HCT116 (cell line): ENCODE measurements at regions not wholly inside any gene's neighbourhood (a gene's known extent, or its start where the extent isn't known, plus 50 kb on each side); places are given as distances from the start of the nearest gene placed in this dataset.

Experiments
- ATAC-seq: fragments of 200-7000 bp; cut with Tn5 transposase; 2 replicates; pipeline ENCODE4 v1.9.1; 2020; ENCODE audit warnings: mild to moderate bottlenecking, moderate library complexity
- BruUV-seq: library from RNA; stranded (reverse); fragments of 400-500 nt; replicated peaks from 2 replicates; lab custom pipeline; 2021; lab: Mats Ljungman, UMichigan
- CTCF ChIA-PET: fragments of 300-600 bp; sonication (Branson Sonifier 250); formaldehyde crosslinking; loops from one replicate; lab custom pipeline; 2021; ENCODE audit warnings: antibody characterized with exemption; lab: Charles Lee
- POLR2A ChIA-PET: fragments of 300-600, 350-600 bp; sonication (Branson Sonifier 250); formaldehyde crosslinking; loops from one replicate; lab custom pipeline; 2021; ENCODE audit warnings: antibody characterized with exemption; lab: Charles Lee
- RAD21 ChIA-PET, 2 experiments: fragments of 300-600 bp; sonication (Branson Sonifier 250); formaldehyde crosslinking; loops; one replicate each; lab custom pipeline; 2023; ENCODE audit warnings: low total read pairs in 2 of 2; ENCODE audit not compliant: uncharacterized antibody in 2 of 2, unreplicated experiment in 2 of 2, low non-redundant PET in 1 of 2; lab: Charles Lee
- DNase-seq: peaks from one replicate; pipeline ENCODE4 v3.0.0-alpha.2; 2010; ENCODE audit warnings: low read depth, low spot score
- H2AFZ ChIP-seq: fragments of 200-600 bp; shearing (Covaris generic), sonication (generic); 2 replicates; pipeline ENCODE4 v1.6.1; 2017; ENCODE audit warnings: low read depth, mixed run types, mixed read lengths, antibody characterized with exemption, low read length; ENCODE audit not compliant: poor library complexity, severe bottlenecking
- H3K27ac ChIP-seq: 2 replicates; pipeline ENCODE4 v1.5.1; 2012; ENCODE audit warnings: low read depth, low read length
- H3K27me3 ChIP-seq: fragments of 200-600 bp; sonication (generic); 2 replicates; pipeline ENCODE4 v1.6.1; 2016; ENCODE audit warnings: mixed run types, low read length, mixed read lengths; ENCODE audit not compliant: insufficient read depth
- H3K36me3 ChIP-seq, 2 experiments: fragments of 200-500 bp in 1 of 2; fragments of 200-600 bp in 1 of 2; sonication (Bioruptor generic) in 1 of 2; sonication (generic) in 1 of 2; 2 replicates each; pipeline versions ENCODE4 v1.5.1 to v1.6.1; 2014 to 2016; ENCODE audit warnings: low read length in 2 of 2, inconsistent platforms in 1 of 2, mixed read lengths in 1 of 2, mixed run types in 1 of 2; ENCODE audit not compliant: insufficient read depth in 2 of 2, control insufficient read depth in 1 of 2
- H3K4me1 ChIP-seq, 2 experiments: fragments of 200-600 bp in 1 of 2; sonication (generic) in 1 of 2; 2 replicates each; pipeline versions ENCODE4 v1.5.1 to v1.6.1; 2012 to 2017; ENCODE audit warnings: low read length in 2 of 2, inconsistent platforms in 1 of 2, mild to moderate bottlenecking in 1 of 2, mixed read lengths in 1 of 2, mixed run types in 1 of 2, moderate library complexity in 1 of 2; ENCODE audit not compliant: insufficient read depth in 2 of 2, control insufficient read depth in 1 of 2
- H3K4me2 ChIP-seq: fragments of 200-600 bp; sonication (generic); 2 replicates; pipeline ENCODE4 v1.6.1; 2017; ENCODE audit warnings: mixed run types, low read length, mixed read lengths
- H3K4me3 ChIP-seq, 2 experiments: fragments of 200-600 bp in 1 of 2; sonication (generic) in 1 of 2; replicated peaks in 1 of 2; 2 replicates each; pipeline ENCODE4 v1.5.1; 2011 to 2016; ENCODE audit warnings: low read length in 2 of 2, control low read depth in 1 of 2, low read depth in 1 of 2, mild to moderate bottlenecking in 1 of 2, mixed read lengths in 1 of 2, mixed run types in 1 of 2
- H3K79me2 ChIP-seq: fragments of 200-600 bp; sonication (generic); 2 replicates; pipeline ENCODE4 v1.6.1; 2017; ENCODE audit warnings: mild to moderate bottlenecking, mixed run types, low read length, moderate library complexity, mixed read lengths; ENCODE audit not compliant: insufficient read depth
- H3K9ac ChIP-seq: fragments of 200-600 bp; sonication (generic); 2 replicates; pipeline ENCODE4 v1.6.1; 2016; ENCODE audit warnings: low read length, mixed read lengths
- H3K9me2 ChIP-seq: fragments of 200-600 bp; sonication (generic), shearing (Covaris generic); 2 replicates; pipeline ENCODE4 v1.6.1; 2017; ENCODE audit warnings: mixed run types, mild to moderate bottlenecking, moderate library complexity; ENCODE audit not compliant: insufficient read depth
- H3K9me3 ChIP-seq, 2 experiments: fragments of 200-500 bp in 1 of 2; fragments of 200-600 bp in 1 of 2; sonication (Bioruptor generic) in 1 of 2; sonication (generic) in 1 of 2; 2 replicates each; pipeline ENCODE4 v1.6.1; 2014 to 2017; ENCODE audit warnings: low read length in 2 of 2, mixed read lengths in 2 of 2, inconsistent platforms in 1 of 2, low read depth in 1 of 2, mild to moderate bottlenecking in 1 of 2, mixed run types in 1 of 2, moderate library complexity in 1 of 2; ENCODE audit not compliant: control insufficient read depth in 1 of 2, insufficient read depth in 1 of 2
- H4K20me1 ChIP-seq: fragments of 200-600 bp; sonication (generic), shearing (Covaris generic); 2 replicates; pipeline ENCODE4 v1.6.1; 2017; ENCODE audit warnings: mixed run types, mild to moderate bottlenecking, moderate library complexity; ENCODE audit not compliant: insufficient read depth
- CBX3 ChIP-seq: IDR thresholded peaks from 2 replicates; pipeline ENCODE4 v1.6.1; 2012; ENCODE audit warnings: low read depth
- CEBPB ChIP-seq: IDR thresholded peaks from 2 replicates; pipeline ENCODE4 v1.6.1; 2012; ENCODE audit warnings: low read depth
- EGR1 ChIP-seq: IDR thresholded peaks from 2 replicates; pipeline ENCODE4 v1.6.1; 2012; ENCODE audit warnings: low read depth
- ELF1 ChIP-seq: IDR thresholded peaks from 2 replicates; pipeline ENCODE4 v1.6.1; 2012; ENCODE audit warnings: low read depth, borderline replicate concordance
- FOSL1 ChIP-seq: IDR thresholded peaks from 2 replicates; pipeline ENCODE4 v1.6.1; 2012; ENCODE audit warnings: low read depth
- POLR2A ChIP-seq: IDR thresholded peaks from 2 replicates; pipeline ENCODE4 v1.7.0; 2011; ENCODE audit warnings: borderline replicate concordance; ENCODE audit not compliant: insufficient read depth, insufficient read length; ENCODE audit errors: extremely low read depth
- RAD21 ChIP-seq: IDR thresholded peaks from 2 replicates; pipeline ENCODE4 v1.6.1; 2012; ENCODE audit warnings: low read depth, mild to moderate bottlenecking
- SIN3A ChIP-seq: IDR thresholded peaks from 2 replicates; pipeline ENCODE4 v1.6.1; 2012; ENCODE audit warnings: low read depth
- SP1 ChIP-seq: IDR thresholded peaks from 2 replicates; pipeline ENCODE4 v1.6.1; 2012; ENCODE audit warnings: low read depth
- TCF7L2 ChIP-seq: IDR thresholded peaks from 2 replicates; pipeline ENCODE4 v1.7.0; 2011; ENCODE audit warnings: borderline replicate concordance, inconsistent platforms; ENCODE audit not compliant: insufficient read depth, insufficient read length; ENCODE audit errors: extremely low read depth
- YY1 ChIP-seq: IDR thresholded peaks from 2 replicates; pipeline ENCODE4 v1.6.1; 2011; ENCODE audit warnings: low read length, low read depth, moderate library complexity, mild to moderate bottlenecking; ENCODE audit not compliant: insufficient replicate concordance; ENCODE audit errors: extremely low read depth
- ZFX ChIP-seq: fragments of 450-650 bp; IDR thresholded peaks from 2 replicates; pipeline ENCODE4 v1.6.1; 2017
- ZNF274 ChIP-seq: fragments of 200-500 bp; sonication (Bioruptor generic); IDR thresholded peaks from 2 replicates; pipeline ENCODE4 v1.6.1; 2014; ENCODE audit warnings: mild to moderate bottlenecking, low read depth, low read length, inconsistent platforms
- intact Hi-C: fragments of 100-400 bp; cut with micrococcal nuclease; formaldehyde crosslinking; loops from 2 replicates; pipeline ENCODE4 v1.10.0; 2022
- TF ChIP-seq, protein P1 (sequence below), 3 experiments: fragments of 200-600 bp in 1 of 3; sonication (generic) in 1 of 3; IDR thresholded peaks in 2 of 3; conservative IDR thresholded peaks in 1 of 3; 2 replicates each; pipeline ENCODE4 v1.5.1; 2012 to 2017; ENCODE audit warnings: low read depth in 2 of 3, low read length in 2 of 3, antibody characterized with exemption in 1 of 3, borderline replicate concordance in 1 of 3, control low read depth in 1 of 3, mild to moderate bottlenecking in 1 of 3, mixed read lengths in 1 of 3, mixed run types in 1 of 3, moderate library complexity in 1 of 3; ENCODE audit not compliant: insufficient read depth in 1 of 3

DNA sequence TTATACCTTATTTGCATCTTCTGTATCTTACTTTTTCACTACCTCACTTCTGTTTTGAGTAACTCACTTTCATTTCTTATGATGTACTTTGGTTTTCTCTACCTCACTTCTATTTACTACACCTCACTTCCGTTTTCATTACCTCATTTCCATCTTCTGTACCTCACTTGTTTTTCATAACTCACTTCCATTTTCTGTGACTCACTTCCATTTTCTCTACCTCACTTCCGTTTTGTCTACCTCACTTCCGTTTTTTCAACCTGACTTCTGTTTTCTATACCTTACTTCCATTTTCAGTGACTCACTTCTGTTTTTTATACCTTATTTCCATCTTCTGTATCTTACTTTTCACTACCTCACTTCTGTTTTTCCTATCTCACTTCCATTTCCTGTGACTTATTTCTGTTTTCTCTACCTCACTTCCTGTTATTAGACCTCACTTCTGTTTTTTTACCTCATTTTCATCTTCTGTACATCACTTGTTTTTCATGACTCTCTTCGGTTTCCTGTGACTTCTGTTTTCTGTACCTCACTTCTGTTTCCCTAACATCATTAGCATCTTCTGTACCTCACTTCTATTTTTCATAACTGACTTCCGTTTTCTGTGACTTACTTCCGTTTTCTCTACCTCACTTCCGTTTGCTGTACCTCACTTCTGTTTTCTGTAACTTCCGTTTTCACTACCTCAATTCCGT lies 493.1 kb upstream of the AKR1E2 start:
- Histone ChIP-seq H3K27me3 (no peaks in the 10 kb centered on the region), H3K4me1 (peaks cover 0 to 10% of the 10 kb centered on the region in 2 experiments; a peak in 2 of 4 replicates), H3K9ac (no peak overlapping the region), H3K4me3 (no peak overlapping the region), H3K9me2 (no peaks in the 10 kb centered on the region), H3K36me3 (no peaks in the 10 kb centered on the region), H3K79me2 (no peaks in the 10 kb centered on the region), H3K27ac (no peak overlapping the region), H2AFZ (no peak overlapping the region), H3K9me3 (no peaks in the 10 kb centered on the region), H3K4me2 (no peak overlapping the region), H4K20me1 (no peaks in the 10 kb centered on the region)
- no peak for DNase-seq
- RAD21 ChIA-PET: no interaction called here
- no peak for ATAC-seq
- CTCF ChIA-PET: no interaction called here
- TF ChIP-seq SIN3A (no peak), YY1 (no peak), CEBPB (no peak), SP1 (no peak), RAD21 (no peak), FOSL1 (no peak), ZNF274 (no peak), POLR2A (no peak), ELF1 (no peak), EGR1 (no peak), TCF7L2 (no peak), ZFX (no peak), CBX3 (no peak)
- TF ChIP-seq, protein P1, sequence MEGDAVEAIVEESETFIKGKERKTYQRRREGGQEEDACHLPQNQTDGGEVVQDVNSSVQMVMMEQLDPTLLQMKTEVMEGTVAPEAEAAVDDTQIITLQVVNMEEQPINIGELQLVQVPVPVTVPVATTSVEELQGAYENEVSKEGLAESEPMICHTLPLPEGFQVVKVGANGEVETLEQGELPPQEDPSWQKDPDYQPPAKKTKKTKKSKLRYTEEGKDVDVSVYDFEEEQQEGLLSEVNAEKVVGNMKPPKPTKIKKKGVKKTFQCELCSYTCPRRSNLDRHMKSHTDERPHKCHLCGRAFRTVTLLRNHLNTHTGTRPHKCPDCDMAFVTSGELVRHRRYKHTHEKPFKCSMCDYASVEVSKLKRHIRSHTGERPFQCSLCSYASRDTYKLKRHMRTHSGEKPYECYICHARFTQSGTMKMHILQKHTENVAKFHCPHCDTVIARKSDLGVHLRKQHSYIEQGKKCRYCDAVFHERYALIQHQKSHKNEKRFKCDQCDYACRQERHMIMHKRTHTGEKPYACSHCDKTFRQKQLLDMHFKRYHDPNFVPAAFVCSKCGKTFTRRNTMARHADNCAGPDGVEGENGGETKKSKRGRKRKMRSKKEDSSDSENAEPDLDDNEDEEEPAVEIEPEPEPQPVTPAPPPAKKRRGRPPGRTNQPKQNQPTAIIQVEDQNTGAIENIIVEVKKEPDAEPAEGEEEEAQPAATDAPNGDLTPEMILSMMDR (IDR thresholded peaks at IDR 0.05 in 2 of 3, conservative IDR thresholded peaks at IDR 0.05 in 1 of 3; ENCODE audit: borderline replicate concordance in 1 of 3, insufficient read depth in 1 of 3, low read depth in 2 of 3, low read length in 2 of 3): no peak
- POLR2A ChIA-PET: no interaction called here
- intact Hi-C loops: no loop called here
- no TSS peak for BruUV-seq
